Middle frontal gyrus (tissue), 1 donor: ENCODE measurements at regions not wholly inside any gene's neighbourhood (a gene's known extent, or its start where the extent isn't known, plus 50 kb on each side); places are given as distances from the start of the nearest gene placed in this dataset.

Experiments used
- DNase-seq: peaks from one replicate; pipeline ENCODE4 v3.0.0-alpha.2; 2015; ENCODE audit warnings: low spot score; ENCODE audit errors: extremely low spot score

- no peak for DNase-seq
Observed at GRCh38 chr4:176971576-176972115, 178.9 kb upstream of the VEGFC start.

DNA sequence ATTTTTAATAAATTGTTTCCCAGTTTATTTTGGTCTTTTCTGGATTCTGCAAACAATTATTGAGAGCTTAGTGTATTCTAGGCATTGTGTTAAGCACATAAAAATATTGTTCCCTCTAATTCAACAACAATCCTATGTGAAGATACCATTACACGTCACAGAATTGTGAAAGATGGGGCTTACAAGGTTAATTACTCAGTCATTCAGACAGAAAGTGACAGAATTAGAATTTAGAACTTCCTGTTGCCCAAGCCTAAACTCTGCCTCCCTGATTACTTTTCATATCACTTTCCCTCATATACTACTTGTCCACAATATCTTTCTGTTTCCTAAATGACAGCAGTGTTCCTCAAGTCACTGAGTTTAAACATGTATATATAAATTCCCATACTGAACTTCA lies 186.7 kb upstream of the VEGFC start:
- no peak for DNase-seq

DNA sequence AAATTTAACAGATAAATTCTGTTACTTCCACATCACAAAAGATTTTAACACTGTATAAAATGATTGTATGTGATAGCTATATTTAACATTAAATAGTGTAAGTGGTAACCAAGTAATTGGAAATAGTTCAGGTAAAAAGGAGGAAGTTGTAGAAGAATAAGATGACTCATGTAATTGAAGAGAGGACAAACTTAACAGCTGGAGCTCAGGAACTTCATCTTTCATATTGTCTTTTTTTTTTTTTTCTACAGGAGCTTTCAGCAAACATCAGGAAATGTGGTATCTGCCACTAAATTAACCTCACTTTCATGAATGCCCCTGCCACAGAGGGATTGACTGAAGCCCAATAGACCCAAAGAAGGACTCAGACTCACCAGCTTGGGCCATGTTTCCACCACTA lies 188.4 kb upstream of the VEGFC start:
- DNase-seq, result no peak

- DNase-seq, result no peak
Observed at GRCh38 chr4:176981551-176981950, 188.8 kb upstream of the VEGFC start.

GRCh38 chr4:176988226-176988625 lies 195.5 kb upstream of the VEGFC start:
- DNase-seq, result no peak

- DNase-seq, result no peak
Observed at GRCh38 chr4:176989186-176989585, 196.5 kb upstream of the VEGFC start.

DNA sequence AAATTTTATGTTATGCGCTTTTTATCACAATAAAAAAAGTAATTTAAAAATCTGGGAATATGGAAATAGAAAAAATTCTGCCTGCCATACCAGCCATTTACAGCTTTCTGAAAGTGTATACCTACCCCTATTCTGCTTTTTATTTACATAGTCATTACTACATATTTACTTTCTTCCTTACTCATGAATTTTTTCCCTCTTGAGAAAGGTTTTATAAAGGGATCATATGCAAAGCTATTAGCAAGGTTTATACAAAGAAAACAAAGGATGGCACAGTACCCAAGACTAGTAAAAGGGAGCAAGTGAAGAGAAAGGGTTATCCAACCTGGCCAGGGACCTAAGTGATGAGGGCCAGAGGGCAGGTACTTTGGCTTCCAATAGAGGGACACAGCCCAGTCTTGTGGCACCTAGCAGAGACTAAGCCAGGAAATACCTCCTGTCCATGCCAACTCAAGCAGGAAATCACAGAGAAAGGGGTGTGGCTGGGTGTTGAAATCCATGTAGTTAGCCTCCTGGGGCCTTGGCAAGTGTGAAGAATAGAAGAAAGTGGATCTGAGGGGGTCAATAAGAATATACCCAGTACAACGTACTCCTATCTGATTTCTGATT lies 207.3 kb upstream of the VEGFC start:
- no peak for DNase-seq

DNA sequence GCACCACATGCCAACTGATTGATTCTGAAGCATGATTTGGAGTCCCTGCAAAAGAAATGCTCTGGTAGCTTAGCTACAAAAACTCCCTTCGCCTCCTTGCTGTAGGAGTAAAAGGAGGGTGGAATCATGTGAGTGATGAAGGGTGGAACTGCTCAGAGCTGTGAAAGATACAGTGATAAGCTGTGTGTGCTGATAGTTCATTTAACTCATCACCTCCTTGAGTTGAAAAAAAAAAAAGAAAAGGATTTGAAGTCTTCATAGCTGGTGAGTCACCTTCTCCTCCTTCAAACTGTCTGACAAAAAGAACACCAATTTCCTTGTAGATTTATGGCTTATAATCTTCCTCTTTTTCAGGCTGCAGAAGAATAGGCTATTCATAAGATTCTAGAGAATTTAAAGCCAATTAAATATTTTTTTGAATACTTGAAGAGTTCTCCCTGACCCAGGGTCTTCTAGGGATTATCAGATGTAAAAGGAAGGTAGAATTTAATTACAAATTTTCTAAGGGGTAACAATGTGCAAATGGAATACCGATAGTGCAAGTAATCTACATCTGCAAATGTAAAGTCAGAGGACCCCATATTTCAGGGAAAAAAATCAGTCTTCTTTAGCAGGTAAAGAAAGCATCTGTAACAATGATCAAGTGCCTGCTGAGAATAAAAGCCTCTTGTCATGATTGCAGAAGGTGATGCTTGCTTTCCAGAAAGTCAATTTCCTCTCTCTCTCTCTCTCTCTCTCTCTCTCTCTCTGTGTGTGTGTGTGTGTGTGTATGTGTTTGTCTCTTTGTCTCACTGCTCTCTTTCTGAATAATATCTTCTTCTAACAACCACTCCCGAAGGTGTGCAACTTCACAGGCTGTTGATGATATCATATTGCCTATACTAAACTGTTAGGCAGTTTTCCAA lies 208.8 kb upstream of the VEGFC start:
- DNase-seq, result no peak

DNA sequence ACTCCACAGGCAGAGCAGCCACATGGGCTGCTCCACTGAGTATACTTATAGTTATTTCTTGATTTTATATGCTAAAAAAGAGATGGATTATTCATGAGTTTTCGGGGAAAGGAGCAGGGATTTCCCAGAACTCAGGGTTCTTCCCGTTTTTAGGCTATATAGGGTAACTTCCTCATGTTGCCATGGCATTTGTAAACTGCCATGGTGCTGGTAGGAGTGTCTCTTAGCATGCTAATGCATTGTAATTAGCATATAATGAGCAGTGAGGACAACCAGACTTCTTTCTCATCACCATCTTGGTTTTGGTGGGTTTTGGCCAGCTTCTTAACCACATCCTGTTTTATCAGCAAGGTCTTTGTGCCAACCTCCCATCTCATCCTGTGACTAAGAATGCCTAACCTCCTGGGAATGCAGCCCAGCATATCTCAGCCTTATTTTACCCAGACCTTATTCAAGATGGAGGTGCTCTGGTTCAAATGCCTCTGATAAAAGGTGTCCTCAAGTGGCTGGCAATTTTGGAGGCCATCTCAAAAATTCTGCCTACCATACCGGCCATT lies 213.0 kb upstream of the VEGFC start:
- no peak for DNase-seq

DNA sequence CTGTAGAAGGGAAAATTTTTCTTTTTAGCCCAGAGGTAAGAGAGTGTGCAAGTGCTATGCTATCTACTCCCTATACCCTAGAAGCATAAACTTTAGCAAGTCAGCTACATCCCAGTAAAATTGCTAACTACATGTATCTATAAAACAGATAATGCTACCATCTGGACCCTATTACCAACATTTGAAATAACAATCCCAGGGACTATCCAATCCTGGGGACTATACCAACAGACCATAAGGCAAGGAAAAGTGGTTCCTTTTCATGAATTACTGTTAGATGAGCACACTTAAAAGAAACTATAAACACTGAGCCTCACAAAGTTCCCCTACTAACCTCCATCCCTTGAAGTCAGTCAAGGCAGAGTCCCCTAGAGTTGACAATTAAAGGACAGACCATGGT lies 213.6 kb upstream of the VEGFC start:
- no peak for DNase-seq

- DNase-seq, result no peak
Observed at GRCh38 chr4:177008071-177008835, 215.5 kb upstream of the VEGFC start.

- no peak for DNase-seq
Observed at GRCh38 chr4:177008836-177009501, 216.2 kb upstream of the VEGFC start.

GRCh38 chr4:177010418-177010817 lies 217.7 kb upstream of the VEGFC start:
- no peak for DNase-seq

DNA sequence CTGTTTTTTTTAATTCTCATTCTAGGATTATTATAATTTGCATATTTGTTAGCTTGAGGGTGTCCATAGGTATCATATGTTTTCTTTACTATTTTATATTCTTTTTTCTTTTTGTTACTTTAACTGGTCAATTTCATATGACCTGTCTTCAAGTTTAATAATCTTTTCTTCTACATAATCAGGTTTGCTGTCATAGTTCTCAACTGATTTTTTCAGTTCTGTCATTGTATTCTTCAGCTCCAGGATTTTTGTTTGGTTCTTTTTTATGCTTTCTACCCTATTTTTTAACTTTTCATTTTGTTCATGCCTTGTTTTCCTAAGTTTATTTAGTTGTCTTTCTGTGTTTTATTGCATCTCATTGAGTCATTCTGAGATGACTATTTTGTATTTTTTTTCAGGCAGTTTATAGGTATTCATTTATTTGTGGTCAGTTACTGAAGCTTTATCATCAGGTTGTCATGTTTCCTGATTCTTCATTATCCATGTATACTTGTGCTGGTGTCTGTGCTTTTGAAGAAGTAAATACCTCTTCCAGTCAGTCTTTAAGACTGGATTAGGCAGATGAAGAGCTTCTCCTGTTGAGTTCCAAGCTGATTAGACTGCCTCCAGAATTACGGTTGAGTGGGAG lies 220.3 kb upstream of the VEGFC start:
- DNase-seq, result no peak

DNA sequence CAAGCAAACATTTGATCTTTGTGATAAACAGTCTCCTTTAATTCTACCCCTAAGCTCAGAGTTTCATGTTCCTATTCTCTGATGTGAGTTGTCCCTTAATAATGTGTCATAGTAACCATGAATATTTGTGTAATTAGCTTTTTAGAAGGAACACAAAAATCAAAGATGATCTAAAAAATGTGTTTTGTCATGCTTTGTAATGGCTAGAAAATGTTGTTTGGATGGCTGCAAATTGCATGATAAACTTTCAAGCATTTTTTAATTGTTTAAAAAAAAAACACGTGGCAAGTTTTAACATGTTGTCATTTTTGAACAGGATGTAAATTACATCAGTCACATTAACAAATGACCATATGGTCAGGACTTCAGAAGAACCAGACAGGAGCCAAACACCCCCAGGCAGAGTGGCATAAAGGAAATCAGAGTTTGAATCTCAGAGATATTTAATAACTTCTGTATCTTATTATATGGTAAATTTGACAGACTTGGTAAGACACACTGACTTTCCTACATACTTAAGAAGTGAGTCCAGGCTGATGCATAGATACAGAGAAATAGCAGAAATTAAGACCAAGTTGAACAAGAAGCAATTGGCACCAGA lies 223.9 kb upstream of the VEGFC start:
- no peak for DNase-seq

- no peak for DNase-seq
Observed at GRCh38 chr4:177023951-177024350, 231.2 kb upstream of the VEGFC start.

GRCh38 chr4:177032341-177032740 lies 239.6 kb upstream of the VEGFC start:
- no peak for DNase-seq

- DNase-seq, result no peak
Observed at GRCh38 chr4:177033135-177033534, 240.4 kb upstream of the VEGFC start.

DNA sequence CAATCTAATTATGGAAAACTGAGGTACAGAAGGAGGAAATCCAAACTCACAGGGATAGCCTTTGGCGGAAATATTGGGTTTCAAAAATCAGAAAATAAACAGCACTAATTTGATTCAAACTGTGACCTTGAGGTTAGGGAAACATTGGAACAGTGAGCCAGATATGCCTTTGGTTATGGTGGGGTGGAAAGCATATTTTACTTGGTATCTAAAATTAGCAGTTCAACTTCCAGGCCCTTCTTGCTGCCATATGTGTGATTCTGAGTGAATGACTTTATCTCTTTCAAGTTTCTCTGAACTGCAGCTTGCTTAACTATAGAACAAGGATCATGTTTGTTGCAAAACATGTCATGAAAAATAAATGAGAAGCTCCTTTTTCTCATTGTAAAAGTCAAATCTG lies 240.9 kb upstream of the VEGFC start:
- no peak for DNase-seq

DNA sequence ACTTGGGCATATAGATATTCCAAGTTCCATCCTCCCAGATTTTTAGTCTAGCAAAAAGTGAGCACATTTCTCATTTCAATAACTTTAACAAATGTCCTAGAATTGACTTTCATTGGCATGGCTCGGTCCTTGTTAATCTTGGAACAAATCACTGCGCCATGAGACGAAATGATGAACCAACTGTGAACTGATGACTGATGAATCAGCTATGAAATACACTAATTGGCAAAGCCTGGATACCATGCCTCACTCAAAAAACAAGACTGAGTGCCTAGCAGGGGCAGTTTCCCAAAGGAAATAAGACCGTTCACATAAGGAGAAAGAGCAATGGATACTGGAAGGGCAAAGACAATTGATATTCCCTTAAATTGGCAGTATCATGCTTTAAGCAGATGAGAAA lies 248.6 kb upstream of the VEGFC start:
- DNase-seq, result no peak
